ENCODE measurements at regions not wholly inside any gene's neighbourhood (a gene's known extent, or its start where the extent isn't known, plus 50 kb on each side); places are given as distances from the start of the nearest gene placed in this dataset.

GRCh38 chr6:15132854-15133670, 112.8 kb upstream of the JARID2 start:
- no peaks in the 10 kb centered on the region for H3K36me3 ChIP-seq (ENCODE audit: control insufficient read depth, insufficient read depth, low read length)
- CTCF ChIA-PET = no interaction called here
- no TSS peak for BruUV-seq (replicated peaks)
- TF ChIP-seq CTCF (IDR thresholded peaks at IDR 0.05) (no peak), SIN3A (IDR thresholded peaks at IDR 0.05; ENCODE audit: borderline replicate concordance, insufficient read depth, low read depth, low read length) (no peak), REST (IDR thresholded peaks at IDR 0.05; ENCODE audit: insufficient read depth in 1 of 2, low read depth in 2 of 2, low read length in 1 of 2) (no peak), TCF7L2 (IDR thresholded peaks at IDR 0.05; ENCODE audit: low read depth, low read length) (no peak), POLR2AphosphoS5 (IDR thresholded peaks at IDR 0.05; ENCODE audit: low read depth, low read length) (no peak)
- no peaks in the 10 kb centered on the region for H3K27me3 ChIP-seq (ENCODE audit: control insufficient read depth, insufficient read depth, low read length)
- peak; percentile 51; the same call in 1 of the 2 replicates for ATAC-seq
- intact Hi-C loops (cut with micrococcal nuclease; ENCODE audit: unreplicated experiment) (no loop called here), in situ Hi-C loops (cut with HindIII; ENCODE audit: low pct_unique_long_range_greater_than_20kb, low sequenced_read_pairs) (no loop called here)
- no peak overlapping the region for H3K4me3 ChIP-seq (ENCODE audit: low read depth in 2 of 2, low read length in 2 of 2)
- POLR2A ChIA-PET = no interaction called here
- H3K9me3 ChIP-seq (ENCODE audit: control insufficient read depth, insufficient read depth, low read depth, low read length) = no peaks in the 10 kb centered on the region
- no peaks in the 10 kb centered on the region for H3K4me1 ChIP-seq (ENCODE audit: control insufficient read depth, insufficient read depth, low read length)
- H3K27ac ChIP-seq (ENCODE audit: low read length) = no peak overlapping the region
- peak; percentile 75 for DNase-seq (ENCODE audit: low read depth, low spot score)

GRCh38 chr6:15137086-15137485, 108.8 kb upstream of the JARID2 start:
- in situ Hi-C loops (cut with HindIII; ENCODE audit: low pct_unique_long_range_greater_than_20kb, low sequenced_read_pairs) = no loop called here
- POLR2A ChIA-PET = no interaction called here
- H3K27ac ChIP-seq (ENCODE audit: low read length) = no peak overlapping the region
- no peaks in the 10 kb centered on the region for H3K36me3 ChIP-seq (ENCODE audit: control insufficient read depth, insufficient read depth, low read length)
- TF ChIP-seq TCF7L2 (IDR thresholded peaks at IDR 0.05; ENCODE audit: low read depth, low read length) = no peak
- no peak for TF ChIP-seq CTCF (IDR thresholded peaks at IDR 0.05)
- TF ChIP-seq POLR2AphosphoS5 (IDR thresholded peaks at IDR 0.05; ENCODE audit: low read depth, low read length) = no peak
- no peak for TF ChIP-seq REST (IDR thresholded peaks at IDR 0.05; ENCODE audit: insufficient read depth in 1 of 2, low read depth in 2 of 2, low read length in 1 of 2)
- no peak for TF ChIP-seq SIN3A (IDR thresholded peaks at IDR 0.05; ENCODE audit: borderline replicate concordance, insufficient read depth, low read depth, low read length)
- DNase-seq (ENCODE audit: low read depth, low spot score) (no peak), ATAC-seq (no peak)
- CTCF ChIA-PET = no interaction called here
- H3K9me3 ChIP-seq (ENCODE audit: control insufficient read depth, insufficient read depth, low read depth, low read length) = no peaks in the 10 kb centered on the region
- no TSS peak for BruUV-seq (replicated peaks)
- intact Hi-C loops (cut with micrococcal nuclease; ENCODE audit: unreplicated experiment) = no loop called here
- no peaks in the 10 kb centered on the region for H3K27me3 ChIP-seq (ENCODE audit: control insufficient read depth, insufficient read depth, low read length)
- no peak overlapping the region for H3K4me3 ChIP-seq (ENCODE audit: low read depth in 2 of 2, low read length in 2 of 2)
- no peaks in the 10 kb centered on the region for H3K4me1 ChIP-seq (ENCODE audit: control insufficient read depth, insufficient read depth, low read length)
